IPS DF 4.7 (cell line): ENCODE measurements at regions not wholly inside any gene's neighbourhood (a gene's known extent, or its start where the extent isn't known, plus 50 kb on each side); places are given as distances from the start of the nearest gene placed in this dataset.
"Not testable (repeated sequence)": the region's sequence is repeated elsewhere in the genome, so short reads cannot be mapped to it uniquely, and the experiment has no call there.

Experiments
- DNase-seq: peaks from one replicate; pipeline ENCODE4 v3.0.0-alpha.2; 2013; ENCODE audit warnings: low spot score; ENCODE audit errors: extremely low read depth

DNA sequence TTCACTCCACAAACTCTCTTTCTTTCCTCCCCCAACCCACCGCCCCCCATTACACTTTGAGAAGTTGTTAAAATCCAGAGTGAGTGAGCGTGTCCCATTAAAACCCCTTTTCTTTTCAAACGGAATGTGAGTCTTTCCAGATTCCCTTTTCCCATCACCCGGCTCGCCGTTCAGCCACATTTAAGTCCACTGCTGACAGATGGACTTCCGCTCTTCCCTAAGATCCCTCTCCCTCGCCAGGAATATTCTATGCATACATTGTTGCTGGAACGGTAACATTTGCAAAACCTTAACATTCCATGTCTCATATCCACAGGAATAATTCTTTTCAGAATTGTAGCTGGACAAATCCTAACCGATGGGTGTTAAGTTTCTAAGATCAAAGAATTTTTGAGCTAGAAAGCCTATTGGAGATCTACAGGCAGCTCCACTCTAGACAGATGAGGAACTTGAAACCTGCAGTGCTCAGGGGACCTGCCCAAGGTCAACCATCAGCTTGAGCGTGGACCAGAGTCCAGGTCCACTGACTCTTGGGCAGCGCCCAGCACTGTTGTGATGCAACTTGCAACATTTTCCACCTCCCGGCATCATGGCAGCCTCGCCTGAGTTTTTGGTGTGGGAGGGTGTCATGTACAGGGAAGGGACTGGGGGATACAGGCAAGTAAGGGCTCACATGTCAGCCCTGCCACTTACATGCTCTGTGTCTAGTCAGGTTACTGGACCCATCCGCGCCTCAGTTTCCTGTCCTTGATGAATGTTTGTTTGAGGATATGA is 500.1 kb downstream of the CCDC171 start:
- DNase-seq, result no peak

DNA sequence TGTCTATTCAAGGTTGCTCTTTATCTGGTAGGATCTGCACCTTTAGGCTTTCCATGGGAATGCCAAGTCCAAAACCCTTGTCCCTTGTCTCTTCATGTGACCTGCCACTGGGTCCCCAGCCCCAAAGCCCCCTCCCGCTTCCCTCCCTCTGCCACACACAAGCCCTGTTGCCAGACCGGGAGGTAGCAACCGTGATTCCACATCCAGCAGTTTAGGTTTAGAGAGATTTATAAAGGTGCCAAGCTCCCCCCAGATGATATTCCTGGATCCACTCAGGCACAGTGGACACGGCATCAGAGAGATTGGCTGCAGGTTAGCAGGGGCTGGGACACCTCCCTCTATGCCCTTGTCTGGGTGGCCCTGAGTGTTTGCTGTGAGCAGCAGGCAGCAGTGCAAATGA is 504.7 kb downstream of the CCDC171 start:
- DNase-seq, result no peak

- DNase-seq, result no peak
Measured at GRCh38 chr9:16058131-16058549, 505.3 kb downstream of the CCDC171 start.

- DNase-seq, result no peak
Measured at GRCh38 chr9:16060436-16061129, 507.7 kb downstream of the CCDC171 start.

- no peak for DNase-seq
Measured at GRCh38 chr9:16062542-16063240, 509.8 kb downstream of the CCDC171 start.

GRCh38 chr9:16063241-16063591 is 510.4 kb downstream of the CCDC171 start:
- DNase-seq, result no peak

- DNase-seq, result no peak
Measured at GRCh38 chr9:16064771-16065170, 511.9 kb downstream of the CCDC171 start.

DNA sequence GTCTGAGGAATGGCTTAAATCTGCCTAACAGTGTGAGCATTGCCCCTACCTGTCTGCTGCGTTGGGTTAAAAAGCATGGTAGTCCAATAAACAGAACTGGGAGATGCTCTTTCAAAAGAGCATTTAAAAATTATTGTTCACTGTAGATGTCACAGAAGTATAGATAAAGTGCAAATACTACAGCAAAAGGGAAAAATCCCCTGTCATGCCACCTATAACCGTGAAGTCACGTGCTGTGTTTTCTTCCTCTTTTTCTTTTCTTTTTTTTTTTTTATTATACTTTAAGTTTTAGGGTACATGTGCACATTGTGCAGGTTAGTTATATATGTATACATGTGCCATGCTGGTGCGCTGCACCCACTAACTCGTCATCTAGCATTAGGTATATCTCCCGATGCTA is 513.4 kb downstream of the CCDC171 start:
- not testable (repeated sequence) for DNase-seq

GRCh38 chr9:16068476-16068875 is 515.6 kb downstream of the CCDC171 start:
- DNase-seq, result no peak

DNA sequence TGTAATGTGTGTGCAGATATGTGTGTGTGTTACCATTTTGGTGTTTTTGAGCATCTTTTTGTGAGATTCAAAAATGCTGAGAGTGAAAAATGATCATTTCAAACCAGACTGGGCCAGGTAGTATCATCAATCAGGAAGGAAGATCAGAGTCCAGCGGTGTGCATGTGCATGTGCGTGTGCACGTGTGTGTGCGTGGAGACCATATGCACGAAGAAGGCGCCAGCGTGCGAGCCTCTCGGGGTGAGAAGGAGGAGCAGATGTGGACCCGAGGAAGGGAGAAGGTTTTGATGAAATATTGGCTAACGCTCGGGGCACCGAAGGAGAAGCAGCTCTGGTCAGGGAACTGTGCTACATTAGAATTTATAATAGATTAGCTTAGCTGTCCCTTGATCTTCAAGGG is 516.4 kb downstream of the CCDC171 start:
- no peak for DNase-seq

GRCh38 chr9:16069671-16070454 is 517.0 kb downstream of the CCDC171 start:
- no peak for DNase-seq

DNA sequence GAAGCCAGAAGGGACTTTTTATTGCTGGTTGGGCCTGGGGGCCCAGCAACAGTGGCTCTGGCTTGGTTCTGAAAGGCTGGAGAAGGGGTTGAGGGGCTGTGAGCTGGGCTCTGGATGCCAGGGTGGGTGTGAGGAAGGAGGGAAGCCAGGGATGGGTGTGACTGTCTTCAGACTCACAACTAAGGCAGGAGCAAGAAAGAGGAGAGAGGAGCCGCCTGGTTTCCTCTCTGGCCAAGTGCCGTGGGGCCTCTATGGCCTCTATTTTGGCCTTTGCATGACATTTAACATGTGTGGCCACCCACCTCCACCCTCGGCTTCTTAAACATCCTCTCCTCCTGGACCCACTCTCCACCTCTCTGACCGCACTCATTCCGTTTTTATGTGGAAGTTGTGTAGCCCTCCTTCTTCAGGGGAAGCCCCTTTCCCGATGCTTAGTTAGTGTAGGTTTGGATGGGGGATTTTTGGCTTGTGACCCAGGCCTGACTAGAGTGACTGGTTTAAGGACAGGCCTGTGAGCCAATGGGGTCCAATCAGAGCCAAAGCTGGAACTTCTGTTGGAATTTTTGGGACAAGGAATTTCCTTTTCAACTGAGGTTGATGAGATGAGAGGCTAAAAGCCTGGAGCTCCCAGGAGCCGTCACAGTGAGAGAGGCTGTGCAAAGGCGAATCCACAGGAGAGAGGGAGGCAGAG is 517.8 kb downstream of the CCDC171 start:
- no peak for DNase-seq

GRCh38 chr9:16071400-16071799 is 518.6 kb downstream of the CCDC171 start:
- no peak for DNase-seq

- DNase-seq, result no peak
Measured at GRCh38 chr9:16074963-16075362, 522.1 kb downstream of the CCDC171 start.

- no peak for DNase-seq
Measured at GRCh38 chr9:16075696-16076095, 522.9 kb downstream of the CCDC171 start.

DNA sequence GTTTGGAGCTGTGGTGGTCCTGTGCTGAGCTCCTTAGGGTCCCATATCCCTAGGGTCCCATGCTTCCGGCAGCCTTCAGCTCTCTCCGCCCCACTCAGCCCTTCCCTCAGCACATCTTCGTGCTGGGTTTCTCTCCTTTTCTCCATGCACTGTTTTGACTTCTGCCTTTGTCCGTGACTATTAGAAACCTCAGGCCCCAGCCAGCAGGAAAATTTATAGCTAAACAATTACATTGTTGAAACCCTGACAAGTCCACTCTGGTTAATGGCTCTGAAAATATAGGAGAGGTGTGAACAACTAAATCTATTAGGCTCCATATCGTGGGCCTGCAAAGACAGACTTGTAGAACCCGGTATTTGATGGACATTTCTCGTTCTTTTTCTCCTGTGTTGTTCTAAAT is 523.7 kb downstream of the CCDC171 start:
- no peak for DNase-seq

- no peak for DNase-seq
Measured at GRCh38 chr9:16082796-16083195, 530.0 kb downstream of the CCDC171 start.

- no peak for DNase-seq
Measured at GRCh38 chr9:16085167-16085726, 532.4 kb downstream of the CCDC171 start.

DNA sequence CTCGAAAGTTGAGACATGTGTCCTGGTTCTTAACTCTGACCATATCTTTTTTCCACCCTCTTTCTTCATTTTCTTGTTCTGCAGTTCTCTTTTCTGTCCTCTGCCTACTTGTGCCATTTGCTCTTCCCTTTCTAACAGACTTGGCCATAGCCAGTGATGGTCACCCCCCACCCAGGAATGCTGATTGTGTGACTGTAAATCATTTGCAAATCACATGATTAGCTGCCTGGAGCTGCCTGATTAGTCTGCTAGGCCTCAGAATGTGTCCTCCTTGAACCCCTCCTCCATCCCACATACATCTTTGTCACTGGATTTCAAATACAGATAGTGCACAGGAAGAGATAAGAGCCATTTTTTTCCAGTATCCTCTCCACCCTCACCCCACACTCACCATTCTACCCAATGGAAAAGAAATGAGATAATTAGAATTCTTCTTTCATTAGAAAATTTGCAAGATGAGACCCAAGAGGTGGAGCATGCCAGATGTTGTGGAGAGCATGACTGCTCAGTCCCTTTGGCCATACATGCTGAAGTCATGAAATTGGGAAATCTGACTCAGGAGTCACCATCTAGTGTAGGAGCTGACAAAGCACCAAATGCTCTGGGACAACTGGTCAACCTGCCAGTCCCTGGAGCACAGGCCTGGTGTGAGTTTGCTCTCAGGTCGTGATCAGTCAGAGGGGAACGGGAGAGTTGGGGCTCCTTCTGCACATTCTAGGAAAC is 538.2 kb downstream of the CCDC171 start:
- no peak for DNase-seq
